HG02759 (cell line): ENCODE measurements at regions not wholly inside any gene's neighbourhood (a gene's known extent, or its start where the extent isn't known, plus 50 kb on each side); places are given as distances from the start of the nearest gene placed in this dataset.

Experiments used
- ATAC-seq: cut with Tn5 transposase; IDR thresholded peaks from one replicate; pipeline ENCODE4 v1.9.1; 2021; ENCODE audit warnings: mild to moderate bottlenecking, moderate library complexity; ENCODE audit not compliant: unreplicated experiment

DNA sequence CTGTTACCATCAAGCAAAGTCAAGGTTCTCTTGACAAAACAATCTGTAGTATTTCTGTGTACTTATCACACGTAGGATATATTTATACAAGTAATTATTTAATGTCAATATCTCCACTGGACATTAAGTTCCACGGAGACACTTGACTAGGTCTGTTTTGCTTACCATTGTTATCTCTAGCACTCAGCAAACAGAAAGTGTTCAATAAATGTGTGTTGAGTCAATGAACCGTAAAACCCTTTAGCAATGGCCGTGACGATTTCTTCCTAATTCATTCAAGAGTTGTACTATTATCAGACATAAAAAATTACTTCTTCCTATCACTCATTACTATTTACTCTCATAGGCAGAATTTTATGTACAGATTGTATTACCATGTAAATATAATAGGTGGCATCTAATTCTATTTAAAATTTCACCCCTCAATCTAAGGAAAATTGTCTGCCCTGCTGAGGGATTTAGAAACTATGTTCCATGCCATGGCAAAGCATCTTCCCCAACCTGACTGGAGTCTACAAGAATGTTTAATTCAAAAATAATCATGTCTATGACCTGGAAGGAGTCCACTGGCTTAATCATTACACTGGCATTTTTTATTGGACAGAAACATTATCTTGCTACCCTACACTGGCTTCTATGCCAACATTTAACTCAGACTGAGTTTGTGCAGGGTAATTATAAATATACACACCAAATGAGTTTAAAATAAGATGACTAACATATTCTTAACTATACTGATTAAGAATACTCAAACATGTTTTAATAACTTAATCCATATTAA, 301.9 kb downstream of the ZEB2 start:
- ATAC-seq = no peak

DNA sequence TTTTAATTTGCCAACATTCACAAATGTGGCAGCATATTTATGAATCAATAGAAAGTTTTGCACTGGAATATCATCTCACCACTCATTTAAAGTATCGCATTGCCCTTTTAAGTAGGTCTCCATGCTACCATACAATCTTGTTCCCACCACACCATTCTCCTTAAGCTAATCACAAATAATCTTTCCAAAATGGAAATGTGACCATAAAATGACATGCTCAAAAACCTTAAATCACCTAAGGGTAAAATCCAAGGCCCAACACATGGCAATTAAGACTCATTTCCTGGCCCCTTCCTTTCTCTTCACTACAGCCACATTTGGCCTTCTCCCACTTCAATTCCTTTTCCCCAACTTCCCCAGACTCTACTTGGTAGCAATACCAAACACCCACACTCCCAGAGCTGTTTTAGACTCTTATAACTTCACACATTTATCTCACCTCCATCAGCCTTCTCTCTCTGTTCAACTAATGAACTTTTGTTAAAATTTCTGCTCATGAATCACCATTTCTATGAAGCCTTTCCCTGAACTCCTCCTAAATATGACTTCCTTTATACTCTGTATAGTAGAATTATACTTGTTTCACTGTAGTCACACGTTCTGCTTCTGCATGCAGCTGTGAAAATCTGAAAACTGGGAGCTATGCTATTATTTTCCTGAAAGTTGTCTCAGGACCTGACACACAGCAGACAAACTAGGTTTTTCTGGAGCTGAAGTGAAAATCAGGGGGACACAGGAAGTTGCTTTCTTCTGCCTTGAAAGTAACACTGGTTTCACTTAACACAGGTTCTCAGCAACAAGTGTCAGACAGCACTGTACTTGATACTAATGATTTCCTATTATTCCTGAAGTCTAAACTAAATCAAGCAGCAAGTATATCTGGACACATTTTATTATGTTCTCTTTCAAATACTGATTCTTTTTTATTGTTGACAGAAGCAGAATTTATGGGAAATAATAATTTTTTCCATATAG, 303.9 kb downstream of the ZEB2 start:
- peak; percentile 42 for ATAC-seq

DNA sequence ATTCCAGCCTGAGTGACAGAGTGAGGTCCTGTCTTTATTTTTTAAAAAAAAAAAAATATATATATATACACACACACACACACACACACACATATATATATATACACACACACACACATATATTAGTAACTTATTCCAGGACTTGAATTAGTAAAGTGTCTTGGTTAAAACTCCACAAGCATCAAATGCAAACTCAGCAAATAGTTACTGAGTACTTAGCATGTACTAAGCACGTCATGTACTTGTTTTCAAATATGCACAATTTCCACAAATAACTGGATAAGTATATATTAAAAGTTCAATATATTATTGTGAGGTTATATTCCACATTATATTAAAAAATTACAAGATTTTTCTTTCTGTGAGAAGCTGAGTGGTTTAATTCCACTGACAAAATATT, 304.7 kb downstream of the ZEB2 start:
- no peak for ATAC-seq

DNA sequence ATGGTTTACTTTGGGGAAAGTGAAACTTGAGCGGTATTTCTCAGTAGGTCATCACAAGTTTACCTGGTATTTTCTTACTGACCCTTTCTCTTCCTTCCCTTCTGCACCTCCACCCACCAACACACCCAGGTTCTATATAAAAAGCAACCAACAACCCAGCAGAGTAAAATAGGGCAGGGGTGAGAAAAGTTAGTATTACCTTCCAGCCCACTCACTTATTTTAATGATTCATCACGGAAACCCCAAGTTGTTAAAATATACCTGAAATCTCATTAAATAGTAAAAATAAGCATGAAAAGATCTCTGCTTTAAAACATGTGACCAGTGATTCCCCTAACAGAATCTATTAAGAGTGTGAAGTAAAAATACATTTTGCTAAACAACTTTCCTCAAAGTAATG, 306.1 kb downstream of the ZEB2 start:
- ATAC-seq = peak; percentile 95

DNA sequence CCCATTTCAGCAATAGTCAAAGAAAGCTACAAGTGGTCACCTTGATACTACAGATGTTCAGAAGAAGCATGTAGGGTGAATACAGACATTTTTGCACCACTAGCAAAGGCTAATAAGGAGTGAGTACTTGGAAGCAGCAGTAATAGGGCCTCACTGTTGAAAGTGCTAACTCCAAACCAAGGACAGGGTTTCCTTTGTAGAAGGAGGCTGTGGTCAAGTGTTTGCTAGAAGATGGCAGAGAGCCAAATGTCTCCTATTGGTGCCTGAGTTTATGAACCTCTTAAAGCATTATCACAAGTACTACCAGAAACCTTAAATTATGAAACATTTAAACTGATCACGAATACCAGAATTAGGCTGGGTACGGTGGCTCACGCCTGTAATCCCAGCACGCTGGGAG, 308.1 kb downstream of the ZEB2 start:
- ATAC-seq = no peak

DNA sequence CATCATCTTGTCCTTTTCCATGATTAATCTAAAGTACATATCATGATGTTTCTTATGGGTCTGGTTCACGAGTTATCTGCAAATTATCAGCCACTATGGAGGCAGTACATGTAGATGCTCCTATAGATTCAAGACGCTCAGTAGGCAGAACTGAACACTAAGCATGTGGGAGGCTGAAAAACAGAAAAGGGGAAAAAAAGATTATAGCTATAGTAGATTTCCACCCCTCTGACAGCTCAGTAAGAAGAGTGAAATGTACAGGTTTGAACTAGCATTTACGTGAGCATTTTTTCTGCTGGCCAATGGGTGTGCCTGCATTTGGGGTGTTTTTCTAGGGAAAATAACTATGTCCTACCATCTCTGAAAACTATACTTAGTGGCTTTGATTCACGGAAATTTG, 308.9 kb downstream of the ZEB2 start:
- no peak for ATAC-seq

DNA sequence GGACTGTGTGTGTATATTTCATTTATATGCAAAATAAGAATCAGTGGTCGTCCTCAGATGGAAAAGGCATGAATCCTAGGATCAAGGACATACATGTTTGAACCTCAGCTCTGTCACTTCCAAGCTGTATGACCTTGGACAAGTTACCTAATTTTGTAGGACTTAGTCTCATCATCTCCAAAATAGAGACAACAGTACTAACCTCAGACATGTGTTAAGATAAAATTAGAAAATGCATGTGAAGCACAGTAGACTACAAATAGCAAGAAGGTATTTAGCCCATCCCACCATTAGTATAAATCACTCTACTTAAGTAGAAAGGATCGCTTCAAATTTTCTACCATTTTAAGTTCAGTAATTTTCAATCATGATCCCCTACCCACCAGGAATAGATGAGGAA, 309.8 kb downstream of the ZEB2 start:
- no peak for ATAC-seq

DNA sequence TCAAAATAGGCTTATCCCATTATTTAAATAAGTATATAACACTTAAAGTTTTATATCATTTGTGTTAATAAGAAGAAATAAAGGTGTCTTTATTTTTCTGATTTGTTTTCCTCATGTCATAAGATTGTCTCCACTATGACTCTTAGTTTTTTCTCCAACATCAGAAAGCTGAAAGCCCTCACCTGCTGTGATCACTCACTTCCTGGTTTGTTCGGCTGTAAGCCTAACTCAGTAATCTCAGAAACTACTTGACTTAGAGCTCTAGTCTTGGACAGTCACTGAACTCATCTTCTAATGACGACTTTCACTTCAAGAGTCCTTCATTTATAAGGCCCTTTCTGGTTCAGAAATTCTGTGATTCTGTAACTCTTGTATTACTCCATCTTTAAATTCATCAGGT, 311.0 kb downstream of the ZEB2 start:
- no peak for ATAC-seq

DNA sequence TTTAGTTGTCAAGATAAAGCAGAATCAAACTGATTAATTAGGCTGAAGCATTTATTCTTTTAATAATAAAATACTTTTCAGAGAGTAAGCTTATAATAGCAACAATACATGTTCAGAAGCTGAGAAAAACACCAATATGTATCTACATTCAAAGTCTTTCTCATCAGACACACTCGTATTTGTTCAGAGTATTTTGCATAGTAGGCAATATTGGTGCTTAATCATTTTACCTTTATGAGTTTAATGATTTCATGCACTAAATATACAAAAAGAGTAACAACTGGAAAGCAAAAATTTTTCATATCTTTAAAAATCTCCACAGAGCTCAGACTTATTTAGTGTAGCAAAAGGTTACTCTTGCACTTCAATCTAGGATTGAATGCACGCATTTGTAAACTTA, 313.9 kb downstream of the ZEB2 start:
- no peak for ATAC-seq

DNA sequence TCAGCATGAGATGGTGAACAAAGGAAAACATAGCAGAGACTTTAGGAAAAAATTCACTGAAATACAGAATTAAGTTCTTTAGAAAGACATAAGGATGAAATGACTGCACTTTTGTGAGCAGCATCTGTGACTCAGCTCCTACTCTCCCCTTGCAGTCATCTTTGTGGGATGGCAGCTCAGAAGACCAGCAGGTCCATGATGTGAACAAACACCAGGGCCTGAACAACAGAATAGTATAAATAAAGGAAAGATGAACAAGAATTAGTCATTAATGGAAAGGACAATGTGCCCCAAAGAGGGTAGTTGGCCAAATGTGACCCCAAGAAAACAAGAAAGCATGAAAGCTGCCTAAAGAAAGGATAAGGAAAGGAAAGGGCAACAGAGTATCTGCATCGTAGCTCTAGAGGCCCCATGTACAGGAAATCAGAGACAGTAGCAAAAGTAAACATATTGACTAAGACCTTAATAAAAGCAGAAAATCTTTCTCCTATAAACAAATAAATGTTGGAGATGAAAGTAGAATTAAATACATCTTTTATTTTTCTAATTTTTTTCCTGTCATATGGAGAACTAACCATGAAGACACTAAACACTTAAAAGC, 318.0 kb downstream of the ZEB2 start:
- no peak for ATAC-seq

DNA sequence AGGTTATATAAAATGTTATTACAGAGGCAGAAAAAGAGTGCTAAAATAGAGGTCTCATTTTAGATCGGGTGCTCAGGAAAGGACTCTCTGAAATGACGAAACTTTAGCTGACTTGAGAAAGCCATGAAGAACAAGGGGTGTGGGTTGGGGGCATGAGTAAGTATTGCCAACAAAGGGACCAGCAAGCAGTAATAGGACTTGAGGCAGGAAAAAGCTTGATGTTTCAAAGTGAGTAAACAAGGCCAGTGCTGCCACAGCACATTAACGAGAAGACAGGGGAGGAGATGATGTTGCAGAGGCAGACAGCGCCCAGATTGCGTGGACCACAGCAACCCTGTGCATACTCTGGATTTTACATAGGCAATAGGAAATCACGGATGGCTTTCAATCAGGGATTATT, 318.8 kb downstream of the ZEB2 start:
- no peak for ATAC-seq

DNA sequence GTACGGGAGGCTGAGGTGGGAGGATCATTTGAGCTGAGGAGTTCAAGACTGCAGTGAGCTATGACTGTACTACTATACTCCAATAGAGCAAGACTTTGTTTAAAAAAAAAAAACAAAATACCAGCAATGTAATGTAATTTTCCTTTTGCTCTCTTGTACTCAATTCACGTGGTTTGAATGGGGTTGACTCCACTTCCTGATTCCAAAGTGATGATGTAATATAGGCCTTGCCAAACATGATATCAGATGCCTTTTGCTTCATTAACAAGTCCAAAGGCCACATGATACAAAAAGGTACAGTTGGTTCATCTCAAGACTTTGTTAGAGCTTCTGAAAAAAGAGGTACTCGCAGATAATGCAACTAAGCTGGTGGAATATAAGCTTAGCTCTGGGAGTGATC, 321.8 kb downstream of the ZEB2 start:
- no peak for ATAC-seq

DNA sequence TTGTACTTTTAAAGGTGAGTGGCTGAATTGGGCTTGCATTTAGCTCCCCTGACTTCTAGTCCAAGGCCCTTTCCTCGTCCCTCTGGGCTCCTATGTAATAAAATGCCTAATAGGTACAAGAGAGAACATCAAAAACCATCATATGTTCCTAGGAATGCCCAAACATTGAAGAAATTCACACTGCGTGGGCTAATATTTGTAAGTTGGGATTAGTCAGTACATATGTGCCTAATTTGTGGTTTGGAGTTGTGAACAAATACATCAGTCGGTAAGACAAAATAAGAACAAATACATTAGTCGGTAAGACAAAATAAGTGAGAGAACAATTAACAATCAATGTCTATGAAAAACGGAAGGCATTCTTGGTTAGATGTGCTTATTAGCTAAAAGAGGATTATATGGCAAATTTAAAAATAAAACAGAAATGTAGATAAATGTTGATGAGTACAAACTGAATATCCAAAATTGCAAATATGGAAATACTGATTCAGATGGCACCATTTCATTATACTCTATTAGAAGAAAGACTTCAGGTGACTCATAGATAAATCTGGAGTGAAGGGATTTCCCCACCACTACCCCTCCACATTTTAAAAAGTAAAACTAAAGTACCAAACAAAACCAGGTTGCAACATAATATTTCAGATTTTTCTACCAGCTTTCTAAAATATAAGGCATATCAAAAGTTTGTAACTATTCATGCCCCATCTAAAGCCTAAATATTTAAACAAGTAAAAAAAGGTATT, 325.4 kb downstream of the ZEB2 start:
- no peak for ATAC-seq

DNA sequence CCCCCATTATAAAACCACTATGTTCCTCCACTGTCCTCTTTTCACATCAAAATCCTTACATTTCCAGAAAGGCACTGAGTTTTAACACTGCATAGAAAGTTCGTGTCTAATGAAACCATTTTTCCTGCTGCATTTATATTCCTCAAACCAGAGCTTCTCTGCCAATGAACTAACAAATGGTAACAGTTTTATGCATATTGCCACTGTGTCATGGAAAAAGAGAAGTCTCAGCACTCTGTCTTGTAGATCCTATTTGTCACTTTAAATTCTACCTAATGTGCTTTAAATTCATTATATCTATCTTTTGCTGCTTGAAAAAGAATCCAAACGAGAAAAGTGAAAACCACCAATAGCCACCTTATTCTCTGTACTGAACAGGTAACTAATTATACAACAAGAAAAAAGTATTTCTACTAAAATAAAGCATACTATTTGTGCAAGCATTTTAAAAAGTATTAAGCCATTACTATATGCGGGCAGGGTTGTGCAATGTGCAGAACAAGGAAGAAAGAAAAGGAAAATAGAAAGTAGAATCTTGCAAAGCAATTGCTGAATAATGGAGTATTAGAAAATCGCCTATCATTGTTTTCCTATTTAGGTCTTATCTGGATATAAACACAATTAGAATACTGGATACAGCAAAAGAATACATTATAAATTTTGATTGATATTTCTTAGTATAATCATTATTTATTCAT, 328.9 kb downstream of the ZEB2 start:
- no peak for ATAC-seq

DNA sequence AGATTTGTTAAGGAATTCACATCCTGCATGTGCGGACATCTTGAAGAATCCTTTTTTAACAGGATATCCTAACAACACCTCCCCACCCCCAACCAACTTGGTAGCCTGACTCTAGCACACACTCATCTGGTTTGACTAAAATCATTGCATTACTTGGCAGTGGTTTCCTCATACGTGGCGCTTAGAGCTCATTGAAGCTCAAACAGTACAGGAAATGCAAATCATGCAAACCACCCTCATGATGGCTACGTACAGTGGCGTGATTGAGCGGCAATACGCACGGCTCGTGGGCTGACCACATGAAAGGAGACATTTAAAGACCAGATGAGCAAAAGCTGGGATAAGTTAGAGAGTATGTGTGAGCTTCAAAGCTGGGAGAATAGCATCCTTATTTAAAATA, 336.2 kb downstream of the ZEB2 start:
- ATAC-seq = peak; percentile 99

DNA sequence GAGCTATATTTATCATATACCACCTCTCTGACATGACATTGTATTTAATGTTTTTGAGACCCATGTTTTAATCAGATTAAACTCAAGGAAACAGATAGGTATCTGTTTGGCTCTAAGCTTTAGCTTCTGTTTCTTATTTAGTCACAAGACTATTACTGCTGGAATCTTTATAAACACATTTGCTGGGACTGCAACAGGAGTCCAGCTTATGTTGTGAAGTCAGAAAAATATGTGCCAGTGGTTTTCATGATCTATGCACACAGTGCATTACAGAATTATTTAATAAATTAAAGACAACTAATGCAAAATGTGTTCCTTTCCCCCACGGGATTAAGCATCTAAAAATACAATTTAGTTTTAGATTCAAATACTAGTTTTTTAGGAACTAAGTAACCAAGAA, 338.9 kb downstream of the ZEB2 start:
- no peak for ATAC-seq

DNA sequence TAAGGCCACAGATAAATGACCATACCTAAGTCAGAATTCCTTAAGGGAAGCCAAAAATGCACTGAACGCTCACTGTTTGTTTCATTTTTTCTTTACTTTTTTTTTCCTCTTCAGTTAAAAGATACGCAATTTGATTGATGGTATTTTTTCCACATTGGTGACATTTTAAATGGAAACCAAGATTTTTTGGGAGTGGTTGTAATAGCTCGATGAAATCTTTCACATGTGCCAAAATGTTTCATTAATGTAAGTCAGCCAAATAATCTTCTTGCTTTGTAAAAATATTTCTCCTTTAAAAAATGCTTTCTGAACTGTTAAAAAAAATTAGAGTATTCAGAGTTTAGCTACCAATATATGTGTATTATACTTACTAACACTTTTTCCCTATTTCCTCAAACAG, 339.8 kb downstream of the ZEB2 start:
- no peak for ATAC-seq

DNA sequence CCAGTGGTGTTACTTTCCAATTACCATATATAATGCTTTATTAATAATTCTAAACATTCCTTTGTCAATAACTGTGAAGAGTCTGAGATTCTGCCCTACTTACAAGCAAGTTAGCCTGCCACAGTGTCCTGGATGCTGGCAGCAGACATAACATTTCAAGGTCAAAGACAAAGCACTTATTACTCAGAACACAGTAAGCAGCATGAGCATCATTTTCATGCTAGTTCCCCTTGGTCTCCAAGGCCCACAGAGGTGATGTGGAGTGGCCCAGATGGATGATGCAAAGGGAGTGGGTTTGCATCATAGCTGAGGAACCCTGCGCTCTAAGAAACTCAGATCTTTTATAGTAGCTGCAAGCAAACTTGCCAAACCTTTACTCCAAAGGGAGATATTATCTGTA, 349.7 kb downstream of the ZEB2 start:
- no peak for ATAC-seq

DNA sequence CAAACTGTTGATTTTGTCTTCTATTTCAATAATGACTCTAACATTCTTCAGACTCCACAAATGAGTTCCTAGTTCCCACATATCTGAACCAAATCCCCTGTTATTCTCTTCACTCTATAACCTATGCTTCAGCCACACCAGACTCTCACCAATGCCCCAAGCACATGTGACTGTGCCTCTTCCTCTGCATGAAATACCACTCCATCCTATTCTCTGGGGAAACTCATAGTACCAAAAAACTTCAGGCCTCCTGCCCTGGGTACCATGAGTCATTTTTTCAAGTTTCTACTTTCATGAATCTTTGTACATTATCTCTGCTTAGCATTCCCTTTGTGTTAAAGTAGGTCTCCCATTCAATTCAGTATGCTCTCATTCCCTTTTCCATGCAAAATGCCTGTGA, 353.2 kb downstream of the ZEB2 start:
- no peak for ATAC-seq

DNA sequence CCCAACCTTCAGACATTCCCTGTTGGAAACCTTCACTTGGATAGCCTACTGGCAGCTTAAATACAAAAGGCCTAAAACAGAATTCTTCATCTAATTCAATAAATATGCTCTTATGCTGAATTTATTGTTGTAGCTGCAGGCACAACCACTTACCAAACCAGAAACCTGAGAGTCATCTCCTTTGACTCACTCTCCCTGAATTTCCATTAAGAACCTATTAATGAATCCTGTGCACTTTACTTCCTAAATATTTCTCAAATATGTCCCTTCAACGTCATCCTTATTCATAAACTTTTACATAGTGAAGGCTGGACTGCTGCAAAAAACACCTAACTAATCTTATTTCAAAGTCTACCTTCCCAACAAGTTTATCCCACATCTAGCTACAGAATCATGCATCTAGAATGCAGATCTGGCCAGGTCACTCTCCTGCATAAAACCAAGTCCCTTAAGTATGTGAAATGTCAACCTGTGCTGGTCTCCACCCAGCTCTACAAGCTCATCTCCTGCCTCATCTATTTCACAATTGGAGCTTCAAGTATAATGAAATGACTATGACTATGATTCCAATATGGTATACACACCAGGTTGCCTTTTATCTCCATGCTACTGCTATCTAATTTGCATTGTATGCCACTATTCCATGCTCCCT, 354.2 kb downstream of the ZEB2 start:
- no peak for ATAC-seq
